B cell (primary cell): ENCODE measurements at regions not wholly inside any gene's neighbourhood (a gene's known extent, or its start where the extent isn't known, plus 50 kb on each side); places are given as distances from the start of the nearest gene placed in this dataset.

Experiments
- ATAC-seq: fragments of 200-7000 bp; cut with Tn5 transposase; one replicate; pipeline ENCODE4 v1.10.0; 2021; ENCODE audit warnings: low read depth, mild to moderate bottlenecking, moderate number of reproducible peaks, moderate library complexity
- CTCF ChIA-PET: fragments of 350-600 bp; sonication (Branson Sonifier 250); formaldehyde crosslinking; loops from one replicate; lab custom pipeline; 2021; ENCODE audit warnings: antibody characterized with exemption, inconsistent platforms; lab: Charles Lee
- POLR2A ChIA-PET: fragments of 350-600 bp; sonication (Branson Sonifier 250); formaldehyde crosslinking; loops from one replicate; lab custom pipeline; 2021; ENCODE audit warnings: antibody characterized with exemption; lab: Charles Lee
- DNase-seq: peaks from one replicate; pipeline ENCODE4 v3.0.0; 2013
- H2AFZ ChIP-seq: 2 replicates; pipeline ENCODE4 v1.6.1; 2012; ENCODE audit warnings: mild to moderate bottlenecking, low read depth, low read length; ENCODE audit not compliant: insufficient read depth, poor library complexity, severe bottlenecking
- H3K27ac ChIP-seq, 2 donors: 1 replicate in 1 of 2; 2 replicates in 1 of 2; pipeline ENCODE4 v1.5.1; 2012 to 2013; ENCODE audit warnings: low read length in 2 of 2, mild to moderate bottlenecking in 2 of 2, moderate library complexity in 1 of 2
- H3K27me3 ChIP-seq, 4 experiments: fragments of 200-600 bp in 1 of 4; sonication (generic) in 1 of 4; replicated peaks in 1 of 4; 1 replicate in 2 of 4; 2 replicates in 2 of 4; pipeline versions ENCODE4 v1.6.1 to v1.7.0; 2013 to 2016; ENCODE audit warnings: low read length in 3 of 4, mild to moderate bottlenecking in 2 of 4, mixed read lengths in 1 of 4, moderate library complexity in 1 of 4; ENCODE audit not compliant: insufficient read depth in 4 of 4, control insufficient read depth in 3 of 4; ENCODE audit errors: control extremely low read depth in 1 of 4
- H3K36me3 ChIP-seq, 2 experiments: replicated peaks in 1 of 2; 1 replicate in 1 of 2; 2 replicates in 1 of 2; pipeline versions ENCODE4 v1.6.1 to v1.7.1; 2013; ENCODE audit warnings: low read length in 1 of 2; ENCODE audit not compliant: insufficient read depth in 2 of 2, control insufficient read depth in 1 of 2; ENCODE audit errors: control extremely low read depth in 1 of 2, extremely low read depth in 1 of 2
- H3K4me1 ChIP-seq, 2 donors: fragments of 200-600 bp in 1 of 2; sonication (generic) in 1 of 2; 1 replicate in 1 of 2; 2 replicates in 1 of 2; pipeline versions ENCODE4 v1.5.1 to v1.6.1; 2013 to 2017; ENCODE audit warnings: low read length in 2 of 2; ENCODE audit not compliant: control insufficient read depth in 2 of 2, insufficient read depth in 2 of 2
- H3K4me2 ChIP-seq: replicated peaks from 2 replicates; pipeline ENCODE3; 2012; ENCODE audit warnings: mild to moderate bottlenecking, low read depth, low read length; ENCODE audit not compliant: poor library complexity, severe bottlenecking
- H3K4me3 ChIP-seq, 5 experiments: fragments of 200-600 bp in 1 of 5; sonication (generic) in 1 of 5; 1 replicate in 3 of 5; 2 replicates in 2 of 5; pipeline versions ENCODE4 v1.5.1 to v1.7.0; 2011 to 2016; ENCODE audit warnings: low read length in 4 of 5, mild to moderate bottlenecking in 4 of 5, low read depth in 2 of 5, control low read depth in 1 of 5, moderate library complexity in 1 of 5; ENCODE audit not compliant: insufficient read depth in 1 of 5; ENCODE audit errors: control extremely low read depth in 1 of 5, extremely low read depth in 1 of 5
- H3K79me2 ChIP-seq: fragments of 200-600 bp; sonication (generic); one replicate; pipeline ENCODE4 v1.6.0; 2016; ENCODE audit warnings: low read length; ENCODE audit not compliant: control insufficient read depth, insufficient read depth
- H3K9ac ChIP-seq: fragments of 200-600 bp; sonication (generic); 2 replicates; pipeline ENCODE4 v1.6.1; 2017; ENCODE audit warnings: mild to moderate bottlenecking, low read length, moderate library complexity
- H3K9me3 ChIP-seq, 3 donors: one replicate each; pipeline versions ENCODE4 v1.6.1 to v1.7.1; 2013; ENCODE audit warnings: low read length in 2 of 3; ENCODE audit not compliant: control insufficient read depth in 2 of 3, insufficient read depth in 1 of 3; ENCODE audit errors: control extremely low read depth in 1 of 3
- H4K20me1 ChIP-seq: 2 replicates; pipeline ENCODE4 v1.6.0; 2012; ENCODE audit warnings: mild to moderate bottlenecking, low read length; ENCODE audit not compliant: insufficient read depth, control insufficient read depth, poor library complexity, severe bottlenecking
- H3K27ac Mint-ChIP-seq: one replicate; pipeline ENCODE4 v1.8.0; 2021; ENCODE audit warnings: mixed read lengths
- H3K27me3 Mint-ChIP-seq: one replicate; pipeline ENCODE4 v1.8.0; 2021; ENCODE audit warnings: mixed read lengths
- H3K4me1 Mint-ChIP-seq: one replicate; pipeline ENCODE4 v1.8.0; 2021; ENCODE audit warnings: mixed read lengths
- H3K4me3 Mint-ChIP-seq: one replicate; pipeline ENCODE4 v1.8.0; 2021; ENCODE audit warnings: mixed read lengths
- H3K9me3 Mint-ChIP-seq: one replicate; pipeline ENCODE4 v1.8.0; 2022; ENCODE audit warnings: mixed read lengths; ENCODE audit not compliant: insufficient read depth
- CTCF ChIP-seq: fragments of 200-600 bp; IDR thresholded peaks from one replicate; pipeline ENCODE4 v1.8.0; 2022; ENCODE audit warnings: antibody characterized with exemption, mild to moderate bottlenecking
- EZH2 ChIP-seq: IDR thresholded peaks from 2 replicates; pipeline ENCODE4 v1.6.1; 2012; ENCODE audit warnings: borderline replicate concordance, low read depth, mild to moderate bottlenecking, moderate library complexity, low read length; ENCODE audit not compliant: insufficient read depth, poor library complexity, severe bottlenecking
- WGBS: methylation state at CpG from one replicate; pipeline ENCODE4 v1.1.5; 2013; ENCODE audit warnings: missing lambda C conversion rate; ENCODE audit not compliant: insufficient coverage; 5-methylcytosine and 5-hydroxymethylcytosine counted together
- intact Hi-C: fragments of 100-400 bp; cut with micrococcal nuclease; formaldehyde crosslinking; loops from one replicate; pipeline ENCODE4 v1.10.0; 2022

- Mint-ChIP-seq H3K27ac (no peak overlapping the region), H3K4me3 (no peak overlapping the region), H3K4me1 (no peaks in the 10 kb centered on the region), H3K9me3 (peaks cover 3% of the 10 kb centered on the region), H3K27me3 (peaks cover 22% of the 10 kb centered on the region)
- H3K79me2 ChIP-seq: no peaks in the 10 kb centered on the region
- H2AFZ ChIP-seq: no peak overlapping the region
- no peak overlapping the region for H3K4me3 ChIP-seq
- no peak overlapping the region for H3K9ac ChIP-seq
- peaks cover 0 to 12% (median 0%) of the 10 kb centered on the region in 3 donors for H3K9me3 ChIP-seq
- no peak overlapping the region for H3K27ac ChIP-seq
- no peak for DNase-seq
- ChIA-PET POLR2A (no interaction called here), CTCF (no interaction called here)
- H3K36me3 ChIP-seq: no peaks in the 10 kb centered on the region
- 74% methylated on average over 9 of the region's 17 CpGs for WGBS
- intact Hi-C loops: no loop called here
- H3K4me1 ChIP-seq: no peaks in the 10 kb centered on the region
- TF ChIP-seq EZH2 (no peak), CTCF (no peak)
- H4K20me1 ChIP-seq: no peaks in the 10 kb centered on the region
- H3K4me2 ChIP-seq: no peak overlapping the region
- H3K27me3 ChIP-seq: no peaks in the 10 kb centered on the region
- no peak for ATAC-seq
Measured at GRCh38 chr12:131346555-131347344, 364.1 kb upstream of the SFSWAP start.

- H3K79me2 ChIP-seq: no peaks in the 10 kb centered on the region
- H3K9ac ChIP-seq: no peak overlapping the region
- no peak overlapping the region for H2AFZ ChIP-seq
- no peak for TF ChIP-seq CTCF
- TF ChIP-seq EZH2: no peak
- Mint-ChIP-seq H3K9me3 (peaks cover 3% of the 10 kb centered on the region), H3K27ac (no peak overlapping the region), H3K4me1 (no peaks in the 10 kb centered on the region), H3K27me3 (peaks cover 24% of the 10 kb centered on the region), H3K4me3 (no peak overlapping the region)
- H3K4me3 ChIP-seq: no peak overlapping the region
- H3K4me2 ChIP-seq: no peak overlapping the region
- H3K27me3 ChIP-seq: no peaks in the 10 kb centered on the region
- 90% methylated on average over 11 of the region's 11 CpGs for WGBS
- no peak for DNase-seq
- CTCF ChIA-PET: no interaction called here
- no peaks in the 10 kb centered on the region for H4K20me1 ChIP-seq
- no peak for ATAC-seq
- POLR2A ChIA-PET: no interaction called here
- intact Hi-C loops: no loop called here
- H3K4me1 ChIP-seq: no peaks in the 10 kb centered on the region
- H3K27ac ChIP-seq: no peak overlapping the region
- peaks cover 0 to 17% (median 0%) of the 10 kb centered on the region in 3 donors for H3K9me3 ChIP-seq
- no peaks in the 10 kb centered on the region for H3K36me3 ChIP-seq
Measured at GRCh38 chr12:131347345-131347714, 363.6 kb upstream of the SFSWAP start.
